ENCODE measurements at regions not wholly inside any gene's neighbourhood (a gene's known extent, or its start where the extent isn't known, plus 50 kb on each side); places are given as distances from the start of the nearest gene placed in this dataset.
"Not testable (repeated sequence)": the region's sequence is repeated elsewhere in the genome, so short reads cannot be mapped to it uniquely, and the experiment has no call there.

- no peak for DNase-seq
These were observed 332.1 kb downstream of the LMO7 start for GRCh38 chr13:75968103-75968838.

- no peak for DNase-seq
These were observed 327.2 kb downstream of the LMO7 start for GRCh38 chr13:75963302-75963701.

GRCh38 chr13:75961911-75962310 is 325.8 kb downstream of the LMO7 start:
- no peak for DNase-seq

GRCh38 chr13:75960538-75960994 is 324.4 kb downstream of the LMO7 start:
- no peak for DNase-seq

GRCh38 chr13:75959861-75960481 is 323.8 kb downstream of the LMO7 start:
- no peak for DNase-seq

- DNase-seq, result not testable (repeated sequence)
These were observed 317.5 kb downstream of the LMO7 start for GRCh38 chr13:75953589-75953988.

- no peak for DNase-seq
These were observed 311.3 kb downstream of the LMO7 start for GRCh38 chr13:75947448-75947847.

- peak; percentile 82 for DNase-seq
These were observed 310.6 kb downstream of the LMO7 start for GRCh38 chr13:75946536-75947284.

GRCh38 chr13:75945841-75946482 is 309.8 kb downstream of the LMO7 start:
- peak; percentile 46 for DNase-seq

- peak; percentile 28 for DNase-seq
These were observed 302.9 kb downstream of the LMO7 start for GRCh38 chr13:75938811-75939560.

- DNase-seq, result no peak
These were observed 300.7 kb downstream of the LMO7 start for GRCh38 chr13:75936791-75937190.

- DNase-seq, result no peak
These were observed 299.7 kb downstream of the LMO7 start for GRCh38 chr13:75935805-75936204.

- DNase-seq, result no peak
These were observed 298.8 kb downstream of the LMO7 start for GRCh38 chr13:75934889-75935288.

- DNase-seq, result no peak
These were observed 296.5 kb downstream of the LMO7 start for GRCh38 chr13:75932636-75933035.

- no peak for DNase-seq
These were observed 295.0 kb downstream of the LMO7 start for GRCh38 chr13:75931116-75931515.

- DNase-seq, result no peak
These were observed 292.9 kb downstream of the LMO7 start for GRCh38 chr13:75929076-75929475.

- no peak for DNase-seq
These were observed 291.1 kb downstream of the LMO7 start for GRCh38 chr13:75927183-75927669.

- no peak for DNase-seq
These were observed 284.4 kb downstream of the LMO7 start for GRCh38 chr13:75920536-75920935.

- no peak for DNase-seq
These were observed 283.6 kb downstream of the LMO7 start for GRCh38 chr13:75919660-75920199.

GRCh38 chr13:75915066-75915465 is 278.9 kb downstream of the LMO7 start:
- no peak for DNase-seq

GRCh38 chr13:75913925-75914324 is 277.8 kb downstream of the LMO7 start:
- DNase-seq, result no peak

GRCh38 chr13:75910591-75910990 is 274.5 kb downstream of the LMO7 start:
- DNase-seq, result no peak
